ENCODE measurements at regions not wholly inside any gene's neighbourhood (a gene's known extent, or its start where the extent isn't known, plus 50 kb on each side); places are given as distances from the start of the nearest gene placed in this dataset.
"Not testable (repeated sequence)": the region's sequence is repeated elsewhere in the genome, so short reads cannot be mapped to it uniquely, and the experiment has no call there.

DNA sequence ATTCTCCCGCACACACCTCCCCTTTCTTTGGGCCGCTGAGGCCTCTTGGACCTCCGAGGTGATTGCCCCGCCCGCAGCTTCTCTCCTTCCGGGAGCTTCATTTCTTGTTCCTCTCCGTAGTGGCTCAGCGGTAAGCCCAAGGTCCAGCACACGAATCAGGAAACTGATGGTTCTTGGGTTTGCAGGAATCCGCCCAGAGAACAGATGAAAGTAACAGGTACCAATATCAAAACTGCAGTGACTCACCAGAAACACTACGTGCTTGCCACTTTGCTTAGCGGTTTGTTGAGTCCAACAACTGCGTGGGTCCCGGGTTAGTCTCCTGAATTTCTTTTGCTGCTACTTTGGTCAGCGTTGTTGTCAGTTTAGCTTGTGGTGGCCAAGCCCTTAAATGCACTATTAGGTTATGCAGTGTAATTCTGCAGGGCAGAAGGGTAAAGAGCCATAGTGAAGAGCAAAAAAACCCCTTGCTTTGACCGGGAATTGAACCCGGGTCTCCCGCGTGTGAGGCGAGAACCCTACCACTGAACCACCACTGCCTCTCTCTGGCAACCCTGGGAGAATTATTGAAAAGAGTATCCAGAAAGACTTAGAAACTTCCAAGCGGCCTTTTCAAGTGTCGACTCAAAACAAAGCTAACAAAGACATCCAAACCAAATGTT is 74.2 kb upstream of the FCGR1A start:
- not testable (repeated sequence) for H3F3A ChIP-seq (ENCODE audit: control insufficient read depth, insufficient read depth); H3K4me1 ChIP-seq (ENCODE audit: control insufficient read depth, low read length); H3K27ac ChIP-seq (ENCODE audit: low read depth, low read length); H3K79me2 ChIP-seq (ENCODE audit: control insufficient read depth, low read length); H3K4me3 ChIP-seq (ENCODE audit: low read length); H3K9me3 ChIP-seq (ENCODE audit: control insufficient read depth, insufficient read depth, low read length); H3K36me3 ChIP-seq (ENCODE audit: control insufficient read depth, low read length); H3K27me3 ChIP-seq (ENCODE audit: control insufficient read depth, low read length); H4K20me1 ChIP-seq (ENCODE audit: control insufficient read depth, insufficient read depth, low read depth, low read length); H3K4me2 ChIP-seq (ENCODE audit: low read length); H3K9me2 ChIP-seq (replicated peaks; ENCODE audit: control insufficient read depth, low read length)

GRCh38 chr1:149711651-149712050 is 70.8 kb upstream of the FCGR1A start:
- H3K4me1 ChIP-seq (ENCODE audit: control insufficient read depth, low read length); H3K4me2 ChIP-seq (ENCODE audit: low read length); H3K9me3 ChIP-seq (ENCODE audit: control insufficient read depth, insufficient read depth, low read length); H4K20me1 ChIP-seq (ENCODE audit: control insufficient read depth, insufficient read depth, low read depth, low read length); H3K79me2 ChIP-seq (ENCODE audit: control insufficient read depth, low read length); H3F3A ChIP-seq (ENCODE audit: control insufficient read depth, insufficient read depth); H3K9me2 ChIP-seq (replicated peaks; ENCODE audit: control insufficient read depth, low read length); H3K36me3 ChIP-seq (ENCODE audit: control insufficient read depth, low read length); H3K27me3 ChIP-seq (ENCODE audit: control insufficient read depth, low read length); H3K27ac ChIP-seq (ENCODE audit: low read depth, low read length); H3K4me3 ChIP-seq (ENCODE audit: low read length): not testable (repeated sequence)

DNA sequence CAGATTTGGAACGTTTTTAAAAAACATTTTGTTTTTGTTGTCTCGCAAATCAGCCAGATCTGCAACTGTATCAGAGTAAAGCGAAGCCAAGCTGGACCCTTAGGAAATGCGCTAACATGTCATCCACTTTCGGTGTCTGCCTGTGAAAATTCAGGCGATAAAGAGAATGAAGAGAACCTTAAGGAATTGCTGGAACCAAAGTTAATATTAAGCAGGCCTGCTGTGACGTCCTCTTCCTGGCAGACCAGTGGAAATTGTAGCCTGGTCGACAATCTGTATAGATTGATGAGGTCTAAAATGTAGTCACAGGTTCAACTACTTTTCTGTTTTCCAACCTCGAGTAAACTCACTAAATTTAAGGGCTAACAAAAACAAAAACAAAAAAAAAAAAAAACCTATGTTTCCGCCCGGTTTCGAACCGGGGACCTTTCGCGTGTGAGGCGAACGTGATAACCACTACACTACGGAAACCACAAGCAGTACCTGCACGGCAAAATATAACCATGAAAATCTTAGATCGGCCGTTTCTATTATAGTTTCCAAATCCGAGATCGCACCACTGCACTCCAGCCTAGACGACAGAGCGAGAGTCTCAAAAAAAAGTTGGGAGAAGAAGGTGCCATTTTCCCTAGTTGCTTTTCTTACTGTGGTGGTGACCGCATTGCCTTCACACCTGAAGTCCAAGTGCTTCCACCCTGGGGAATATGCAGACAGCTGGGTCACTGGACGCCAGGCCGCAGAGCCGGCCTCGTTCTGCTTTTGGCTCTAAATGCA is 70.2 kb upstream of the FCGR1A start:
- not testable (repeated sequence) for H3K27ac ChIP-seq (ENCODE audit: low read depth, low read length); H3K9me3 ChIP-seq (ENCODE audit: control insufficient read depth, insufficient read depth, low read length); H3K4me3 ChIP-seq (ENCODE audit: low read length); H4K20me1 ChIP-seq (ENCODE audit: control insufficient read depth, insufficient read depth, low read depth, low read length); H3K79me2 ChIP-seq (ENCODE audit: control insufficient read depth, low read length); H3K27me3 ChIP-seq (ENCODE audit: control insufficient read depth, low read length); H3K4me1 ChIP-seq (ENCODE audit: control insufficient read depth, low read length); H3K36me3 ChIP-seq (ENCODE audit: control insufficient read depth, low read length); H3F3A ChIP-seq (ENCODE audit: control insufficient read depth, insufficient read depth); H3K9me2 ChIP-seq (replicated peaks; ENCODE audit: control insufficient read depth, low read length); H3K4me2 ChIP-seq (ENCODE audit: low read length)

GRCh38 chr1:149713513-149713912 is 69.0 kb upstream of the FCGR1A start:
- H3K36me3 ChIP-seq (ENCODE audit: control insufficient read depth, low read length); H3K9me2 ChIP-seq (replicated peaks; ENCODE audit: control insufficient read depth, low read length); H3F3A ChIP-seq (ENCODE audit: control insufficient read depth, insufficient read depth); H3K27me3 ChIP-seq (ENCODE audit: control insufficient read depth, low read length); H3K4me1 ChIP-seq (ENCODE audit: control insufficient read depth, low read length); H3K79me2 ChIP-seq (ENCODE audit: control insufficient read depth, low read length); H3K27ac ChIP-seq (ENCODE audit: low read depth, low read length); H4K20me1 ChIP-seq (ENCODE audit: control insufficient read depth, insufficient read depth, low read depth, low read length); H3K4me3 ChIP-seq (ENCODE audit: low read length); H3K9me3 ChIP-seq (ENCODE audit: control insufficient read depth, insufficient read depth, low read length); H3K4me2 ChIP-seq (ENCODE audit: low read length): not testable (repeated sequence)

DNA sequence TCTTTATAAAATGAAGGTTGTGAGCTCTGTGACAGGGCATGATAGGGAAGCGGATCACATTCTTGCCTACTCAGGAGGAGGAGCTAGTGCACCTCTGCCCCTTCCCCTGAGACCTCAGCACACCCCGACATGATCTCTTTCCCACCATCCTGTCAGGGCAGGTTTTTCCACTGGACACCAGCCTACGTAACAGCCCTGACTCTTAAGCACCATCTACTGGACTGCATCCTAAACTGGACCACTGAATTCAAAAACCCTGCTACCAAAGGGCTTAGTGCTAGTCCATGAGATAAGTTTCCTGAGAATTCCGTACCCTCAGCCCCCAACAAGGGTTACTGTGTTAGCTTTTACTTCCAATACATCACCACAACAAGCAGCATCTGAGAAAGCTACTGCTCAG is 68.5 kb upstream of the FCGR1A start:
- H3K9me2 ChIP-seq (replicated peaks; ENCODE audit: control insufficient read depth, low read length); H3K9me3 ChIP-seq (ENCODE audit: control insufficient read depth, insufficient read depth, low read length); H3K36me3 ChIP-seq (ENCODE audit: control insufficient read depth, low read length); H3K4me1 ChIP-seq (ENCODE audit: control insufficient read depth, low read length); H3K4me3 ChIP-seq (ENCODE audit: low read length); H3K27ac ChIP-seq (ENCODE audit: low read depth, low read length); H3K27me3 ChIP-seq (ENCODE audit: control insufficient read depth, low read length); H3K4me2 ChIP-seq (ENCODE audit: low read length); H3F3A ChIP-seq (ENCODE audit: control insufficient read depth, insufficient read depth); H4K20me1 ChIP-seq (ENCODE audit: control insufficient read depth, insufficient read depth, low read depth, low read length); H3K79me2 ChIP-seq (ENCODE audit: control insufficient read depth, low read length): not testable (repeated sequence)

DNA sequence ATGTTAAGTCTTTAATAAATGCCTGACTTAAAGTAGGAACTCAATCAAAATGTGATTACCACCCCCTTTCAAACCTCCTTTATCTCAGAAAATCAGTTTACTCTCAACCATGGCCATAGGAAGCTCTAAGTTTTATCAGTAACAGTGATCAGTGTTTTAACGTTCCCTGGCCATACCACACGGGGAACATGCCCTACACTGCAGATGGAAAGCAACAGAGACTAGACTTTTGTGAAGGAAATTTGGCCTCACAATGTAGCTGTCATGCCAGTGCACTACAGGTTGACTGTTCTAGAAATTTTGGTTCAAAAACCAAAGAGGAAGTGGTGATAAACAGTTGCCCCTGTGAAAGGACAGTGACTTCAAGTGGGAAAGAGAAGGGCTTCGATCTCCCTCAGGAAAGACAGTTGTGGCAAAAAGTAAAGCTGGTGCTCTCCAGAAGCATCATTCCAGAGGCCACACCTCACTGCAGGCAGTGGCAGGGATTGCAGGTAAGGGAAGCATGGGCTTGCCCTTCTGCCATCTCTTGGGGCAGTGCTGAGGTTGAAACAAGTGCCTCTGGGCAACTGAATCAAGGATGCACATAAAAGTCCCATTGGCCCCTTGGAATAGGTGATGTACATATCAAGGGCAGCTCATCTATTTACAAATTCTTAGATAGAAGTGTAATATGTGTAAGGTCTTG is 57.7 kb upstream of the FCGR1A start:
- not testable (repeated sequence) for H3F3A ChIP-seq (ENCODE audit: control insufficient read depth, insufficient read depth); H3K9me2 ChIP-seq (replicated peaks; ENCODE audit: control insufficient read depth, low read length); H3K4me3 ChIP-seq (ENCODE audit: low read length); H4K20me1 ChIP-seq (ENCODE audit: control insufficient read depth, insufficient read depth, low read depth, low read length); H3K4me1 ChIP-seq (ENCODE audit: control insufficient read depth, low read length); H3K9me3 ChIP-seq (ENCODE audit: control insufficient read depth, insufficient read depth, low read length); H3K4me2 ChIP-seq (ENCODE audit: low read length); H3K36me3 ChIP-seq (ENCODE audit: control insufficient read depth, low read length); H3K79me2 ChIP-seq (ENCODE audit: control insufficient read depth, low read length); H3K27ac ChIP-seq (ENCODE audit: low read depth, low read length); H3K27me3 ChIP-seq (ENCODE audit: control insufficient read depth, low read length)

DNA sequence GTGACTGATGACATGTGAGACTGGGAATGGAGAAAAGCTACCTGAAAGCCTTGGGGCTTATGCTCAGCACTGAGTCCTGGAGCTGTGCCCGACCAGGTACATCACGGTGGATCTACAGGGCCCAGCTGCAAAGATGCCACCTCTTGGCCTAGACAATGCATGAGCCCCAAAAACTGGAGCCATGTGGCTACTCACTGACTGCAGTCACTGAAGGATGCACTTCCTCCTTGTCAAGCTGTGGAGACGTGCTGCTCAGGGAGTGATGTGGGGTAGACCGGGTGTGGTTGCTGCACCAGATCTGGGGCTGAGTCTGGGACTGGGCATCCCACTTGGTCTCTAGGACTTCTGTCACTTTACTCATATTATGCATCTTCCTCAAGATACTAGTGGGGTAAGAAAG is 55.8 kb upstream of the FCGR1A start:
- H3K9me2 ChIP-seq (replicated peaks; ENCODE audit: control insufficient read depth, low read length) = not testable (repeated sequence)

DNA sequence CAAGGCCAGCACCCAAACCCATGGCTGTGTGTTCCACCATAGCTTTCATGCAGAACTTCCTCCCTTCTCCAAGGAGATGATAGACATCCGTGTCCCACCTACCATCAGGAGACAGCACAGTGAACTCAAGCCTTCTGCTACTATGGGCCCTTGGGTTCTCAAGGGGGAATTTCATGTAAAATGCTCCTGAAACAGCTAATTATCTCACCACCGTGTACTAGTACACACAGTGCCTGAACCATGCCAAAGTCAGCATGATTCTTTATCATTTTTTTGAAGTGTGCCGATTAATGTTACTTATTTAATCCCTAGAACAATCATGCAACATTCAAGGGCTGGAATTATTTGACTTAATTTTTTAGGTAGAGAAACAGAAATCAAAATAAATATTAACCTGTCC is 53.9 kb upstream of the FCGR1A start:
- not testable (repeated sequence) for H4K20me1 ChIP-seq (ENCODE audit: control insufficient read depth, insufficient read depth, low read depth, low read length); H3K27ac ChIP-seq (ENCODE audit: low read depth, low read length); H3K9me2 ChIP-seq (replicated peaks; ENCODE audit: control insufficient read depth, low read length); H3K36me3 ChIP-seq (ENCODE audit: control insufficient read depth, low read length); H3K9me3 ChIP-seq (ENCODE audit: control insufficient read depth, insufficient read depth, low read length); H3K4me3 ChIP-seq (ENCODE audit: low read length); H3K4me1 ChIP-seq (ENCODE audit: control insufficient read depth, low read length); H3K4me2 ChIP-seq (ENCODE audit: low read length); H3K27me3 ChIP-seq (ENCODE audit: control insufficient read depth, low read length); H3F3A ChIP-seq (ENCODE audit: control insufficient read depth, insufficient read depth); H3K79me2 ChIP-seq (ENCODE audit: control insufficient read depth, low read length)

More for the DNA sequence above, 55.8 kb upstream of the FCGR1A start:
- H3K9me3 ChIP-seq (ENCODE audit: control insufficient read depth, insufficient read depth, low read length); H3K27ac ChIP-seq (ENCODE audit: low read depth, low read length); H3K36me3 ChIP-seq (ENCODE audit: control insufficient read depth, low read length); H4K20me1 ChIP-seq (ENCODE audit: control insufficient read depth, insufficient read depth, low read depth, low read length); H3K4me1 ChIP-seq (ENCODE audit: control insufficient read depth, low read length); H3F3A ChIP-seq (ENCODE audit: control insufficient read depth, insufficient read depth); H3K4me3 ChIP-seq (ENCODE audit: low read length); H3K27me3 ChIP-seq (ENCODE audit: control insufficient read depth, low read length); H3K4me2 ChIP-seq (ENCODE audit: low read length); H3K79me2 ChIP-seq (ENCODE audit: control insufficient read depth, low read length): not testable (repeated sequence)

Measured in DOHH2 (cell line).